Heart right ventricle (tissue), 16 donors: ENCODE measurements at regions not wholly inside any gene's neighbourhood (a gene's known extent, or its start where the extent isn't known, plus 50 kb on each side); places are given as distances from the start of the nearest gene placed in this dataset.

Source experiments
- ATAC-seq, 8 donors: fragments of 200-7000 bp; cut with Tn5 transposase; one replicate each; pipeline ENCODE4 v1.9.1; 2020; ENCODE audit warnings: mild to moderate bottlenecking in 8 of 8, moderate library complexity in 8 of 8, moderate number of reproducible peaks in 1 of 8
- DNase-seq, 2 donors: peaks; one replicate each; pipeline ENCODE4 v3.0.0-alpha.2; 2020
- H3K27ac ChIP-seq, 10 donors: fragments of 200-600 bp; sonication (generic) in 2 of 10; one replicate each; pipeline versions ENCODE4 v1.5.0 to v1.8.0; 2020 to 2022; ENCODE audit warnings: mild to moderate bottlenecking in 3 of 10
- H3K27me3 ChIP-seq, 7 donors: fragments of 200-600 bp; one replicate each; pipeline ENCODE4 v1.8.0; 2021 to 2022; ENCODE audit warnings: mild to moderate bottlenecking in 2 of 7
- H3K36me3 ChIP-seq, 9 donors: fragments of 200-600 bp; sonication (generic) in 1 of 9; one replicate each; pipeline versions ENCODE4 v1.5.0 to v1.8.0; 2020 to 2022; ENCODE audit warnings: mild to moderate bottlenecking in 2 of 9
- H3K4me1 ChIP-seq, 9 donors: fragments of 200-600 bp; sonication (generic) in 1 of 9; one replicate each; pipeline versions ENCODE4 v1.5.0 to v1.8.0; 2020 to 2022; ENCODE audit warnings: mild to moderate bottlenecking in 4 of 9
- H3K4me3 ChIP-seq, 10 donors: fragments of 200-600 bp; sonication (generic) in 2 of 10; one replicate each; pipeline versions ENCODE4 v1.5.0 to v1.8.0; 2020 to 2022; ENCODE audit warnings: mild to moderate bottlenecking in 7 of 10, moderate library complexity in 2 of 10
- H3K9me3 ChIP-seq, 11 donors: fragments of 200-600 bp in 10 of 11; sonication (generic) in 2 of 11; one replicate each; pipeline versions ENCODE4 v1.5.0 to v1.8.0; 2013 to 2022; ENCODE audit warnings: mild to moderate bottlenecking in 2 of 11, control low read depth in 1 of 11, moderate library complexity in 1 of 11
- CTCF ChIP-seq, 9 donors: fragments of 200-600 bp; sonication (generic) in 2 of 9; IDR thresholded peaks; one replicate each; pipeline versions ENCODE4 v1.5.0 to v1.8.0; 2021 to 2022; ENCODE audit warnings: antibody characterized with exemption in 9 of 9, mild to moderate bottlenecking in 5 of 9, moderate library complexity in 1 of 9
- WGBS, 2 donors: extraction: QIAGEN DNeasy Blood & Tissue Kit; methylation state at CpG; one replicate each; pipeline ENCODE4 v1.1.7; 2013; ENCODE audit warnings: inconsistent platforms in 1 of 2; 5-methylcytosine and 5-hydroxymethylcytosine counted together
- intact Hi-C, 10 donors: fragments of 100-400 bp; cut with DNase I; formaldehyde crosslinking; loops; one replicate each; pipeline versions ENCODE4 v1.11.1 to v1.14.2; 2022
- donor health status: Arrhythmogenic right ventricular cardiomyopathy.
- donor health status: ischemic (EF 13 %, LVEDD 7.1; RV severe dilation, severe dysfunction).
- donor health status: healthy with polysubstance abuse.
- donor health status: DM: no; HTN: yes; CAD: no.
- donor health status: DM: no; HTN: no; CAD: no.
- donor health status: ischemic (EF 25% LVEDD 6.9; RV normal size, moderate dysfunction).
- donor health status: ischemic (EF 25% LVEDD 5.7; RV mildly dilated, moderate dysfunction).
- donor health status: healthy.
- donor health status: DM: yes; HTN: yes; CAD: no.
- donor health status: Ischemic cardiomyopathy.
- donor health status: ischemic (EF 35%, LVEDD 5.7; RV mildly dilated, moderate dysfunction).
- donor health status: nonischemic (EF 11% LVEDD 7.7; RV severe dilation, severe dysfunction).
- donor health status: DM: yes; HTN: yes; CAD: no.
- donor health status: PGD.
- donor health status: ischemic (EF 29% LVEDD 5.4; RV normal size, mild dysfunction).
- donor health status: nonischemic (EF 23%, LVEDD 6.1; RV moderate dilation, normal function).

- ATAC-seq (no peak), DNase-seq (no peak)
- Histone ChIP-seq H3K36me3 (no peaks in the 10 kb centered on the region), H3K27me3 (peaks cover 0 to 16% (median 3%) of the 10 kb centered on the region in 7 donors), H3K4me1 (no peaks in the 10 kb centered on the region), H3K4me3 (no peak overlapping the region), H3K9me3 (no peaks in the 10 kb centered on the region), H3K27ac (no peak overlapping the region)
- intact Hi-C loops = no loop called here
- WGBS, 2 donors = 80 to 82% methylated on average over 13 of the region's 13 CpGs
- TF ChIP-seq CTCF (IDR thresholded peaks at IDR 0.05) = no peak
These were observed 238.7 kb upstream of the SALL3 start for GRCh38 chr18:78740876-78741275.

GRCh38 chr18:78741381-78742217 is 238.0 kb upstream of the SALL3 start:
- no peaks in the 10 kb centered on the region for H3K9me3 ChIP-seq
- no peak overlapping the region for H3K27ac ChIP-seq
- no peaks in the 10 kb centered on the region for H3K4me1 ChIP-seq
- H3K4me3 ChIP-seq = no peak overlapping the region
- H3K27me3 ChIP-seq = peaks cover 0 to 23% (median 4%) of the 10 kb centered on the region in 7 donors
- H3K36me3 ChIP-seq = no peaks in the 10 kb centered on the region
- no peak for TF ChIP-seq CTCF (IDR thresholded peaks at IDR 0.05)
- intact Hi-C loops = no loop called here
- DNase-seq (no peak), ATAC-seq (no peak)
- 80 to 85% methylated on average over 30 of the region's 30 CpGs for WGBS, 2 donors

GRCh38 chr18:78742218-78742745 is 237.3 kb upstream of the SALL3 start:
- intact Hi-C loops = no loop called here
- no peak overlapping the region for H3K4me3 ChIP-seq
- no peaks in the 10 kb centered on the region for H3K4me1 ChIP-seq
- no peak for DNase-seq
- H3K9me3 ChIP-seq = no peaks in the 10 kb centered on the region
- 81 to 93% methylated on average over 11 of the region's 11 CpGs for WGBS, 2 donors
- H3K27ac ChIP-seq = no peak overlapping the region
- TF ChIP-seq CTCF (IDR thresholded peaks at IDR 0.05) = no peak
- H3K27me3 ChIP-seq = peaks cover 0 to 29% (median 5%) of the 10 kb centered on the region in 7 donors
- ATAC-seq = peak in 1 of 8 donors; percentile 28
- no peaks in the 10 kb centered on the region for H3K36me3 ChIP-seq

- no peak for DNase-seq
- Histone ChIP-seq H3K4me1 (no peaks in the 10 kb centered on the region), H3K36me3 (no peaks in the 10 kb centered on the region), H3K9me3 (no peaks in the 10 kb centered on the region), H3K27me3 (peaks cover 0 to 29% (median 6%) of the 10 kb centered on the region in 7 donors), H3K27ac (no peak overlapping the region), H3K4me3 (no peak overlapping the region)
- intact Hi-C loops = no loop called here
- no peak for ATAC-seq
- TF ChIP-seq CTCF (IDR thresholded peaks at IDR 0.05) = no peak
- 82 to 83% methylated on average over 9 of the region's 9 CpGs for WGBS, 2 donors
These were observed 236.5 kb upstream of the SALL3 start for GRCh38 chr18:78743078-78743477.
